Activated CD8-positive, alpha-beta T cell treated with anti-CD3 and anti-CD28 coated beads for 36 hours (primary cell): ENCODE measurements at regions not wholly inside any gene's neighbourhood (a gene's known extent, or its start where the extent isn't known, plus 50 kb on each side); places are given as distances from the start of the nearest gene placed in this dataset.

Experiments
- ATAC-seq: fragments of 200-7000 bp; cut with Tn5 transposase; one replicate; pipeline ENCODE4 v1.10.0; 2021; ENCODE audit warnings: mild to moderate bottlenecking, moderate library complexity
- CTCF ChIA-PET: fragments of 350-600 bp; sonication (Branson Sonifier 250); formaldehyde crosslinking; loops from one replicate; lab custom pipeline; 2021; ENCODE audit warnings: antibody characterized with exemption; lab: Charles Lee
- POLR2A ChIA-PET: fragments of 350-600 bp; sonication (Branson Sonifier 250); formaldehyde crosslinking; loops from one replicate; lab custom pipeline; 2021; ENCODE audit warnings: antibody characterized with exemption; lab: Charles Lee
- DNase-seq: peaks from one replicate; pipeline ENCODE4 v3.0.0-alpha.2; 2020
- H3K27ac Mint-ChIP-seq: one replicate; pipeline ENCODE4 v1.8.0; 2021; ENCODE audit warnings: mild to moderate bottlenecking, mixed read lengths
- H3K27me3 Mint-ChIP-seq: one replicate; pipeline ENCODE4 v1.8.0; 2021; ENCODE audit warnings: mixed read lengths
- H3K36me3 Mint-ChIP-seq: one replicate; pipeline ENCODE4 v1.8.0; 2021; ENCODE audit warnings: low read depth, mixed read lengths
- H3K4me1 Mint-ChIP-seq: one replicate; pipeline ENCODE4 v1.8.0; 2021; ENCODE audit warnings: low read depth, mixed read lengths
- H3K4me3 Mint-ChIP-seq: one replicate; pipeline ENCODE4 v1.8.0; 2021; ENCODE audit warnings: mild to moderate bottlenecking, moderate library complexity, mixed read lengths
- H3K9me3 Mint-ChIP-seq: one replicate; pipeline ENCODE4 v1.8.0; 2021; ENCODE audit warnings: mixed read lengths
- intact Hi-C: fragments of 100-400 bp; cut with micrococcal nuclease; formaldehyde crosslinking; loops from one replicate; pipeline ENCODE4 v1.10.0; 2022
- TF ChIP-seq, protein P1 (sequence below): fragments of 200-600 bp; IDR thresholded peaks from one replicate; pipeline ENCODE4 v1.8.0; 2022; ENCODE audit warnings: antibody characterized with exemption, mild to moderate bottlenecking

DNA sequence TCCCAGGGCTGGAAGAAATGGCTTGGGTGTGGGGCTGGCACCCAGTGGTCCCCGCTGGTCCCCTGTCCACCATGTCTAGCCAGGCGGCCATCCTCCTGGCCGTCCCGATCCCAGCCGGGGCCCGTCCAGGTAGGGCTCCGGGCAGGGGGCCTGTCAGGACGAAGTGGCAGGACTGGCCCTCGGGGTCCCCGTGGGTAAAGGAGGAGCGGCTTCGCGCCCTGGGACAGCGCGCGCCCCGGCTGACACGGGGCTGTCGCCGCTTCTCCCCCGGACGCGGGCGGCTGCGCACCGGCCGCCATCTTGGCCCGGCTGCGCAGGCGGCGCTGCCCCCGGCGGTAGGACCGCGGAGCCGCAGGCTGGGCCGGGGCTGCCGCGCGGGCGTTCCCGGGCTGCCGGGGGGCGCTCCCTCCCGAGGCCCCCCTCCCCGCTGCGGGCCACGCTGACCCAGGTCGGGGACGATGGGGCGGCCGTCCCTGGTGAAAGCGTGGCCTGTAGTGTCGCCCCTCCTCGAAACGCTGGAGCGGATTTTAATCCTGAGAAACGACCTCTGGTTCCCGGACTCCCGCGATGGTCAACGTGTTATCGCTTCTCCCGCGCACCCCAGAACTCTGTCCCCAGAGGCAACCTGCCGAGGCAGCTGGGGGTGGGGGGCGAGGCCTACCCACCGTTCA lies 60.4 kb upstream of the BCOR start:
- Mint-ChIP-seq H3K4me1 (peaks cover 11% of the 10 kb centered on the region), H3K27me3 (no peaks in the 10 kb centered on the region), H3K9me3 (no peaks in the 10 kb centered on the region), H3K27ac (peak overlapping the region; percentile 63), H3K36me3 (no peaks in the 10 kb centered on the region), H3K4me3 (peak overlapping the region; percentile 69)
- POLR2A ChIA-PET = no interaction called here
- intact Hi-C loops = no loop called here
- CTCF ChIA-PET = no interaction called here
- DNase-seq = no peak
- TF ChIP-seq, protein P1, sequence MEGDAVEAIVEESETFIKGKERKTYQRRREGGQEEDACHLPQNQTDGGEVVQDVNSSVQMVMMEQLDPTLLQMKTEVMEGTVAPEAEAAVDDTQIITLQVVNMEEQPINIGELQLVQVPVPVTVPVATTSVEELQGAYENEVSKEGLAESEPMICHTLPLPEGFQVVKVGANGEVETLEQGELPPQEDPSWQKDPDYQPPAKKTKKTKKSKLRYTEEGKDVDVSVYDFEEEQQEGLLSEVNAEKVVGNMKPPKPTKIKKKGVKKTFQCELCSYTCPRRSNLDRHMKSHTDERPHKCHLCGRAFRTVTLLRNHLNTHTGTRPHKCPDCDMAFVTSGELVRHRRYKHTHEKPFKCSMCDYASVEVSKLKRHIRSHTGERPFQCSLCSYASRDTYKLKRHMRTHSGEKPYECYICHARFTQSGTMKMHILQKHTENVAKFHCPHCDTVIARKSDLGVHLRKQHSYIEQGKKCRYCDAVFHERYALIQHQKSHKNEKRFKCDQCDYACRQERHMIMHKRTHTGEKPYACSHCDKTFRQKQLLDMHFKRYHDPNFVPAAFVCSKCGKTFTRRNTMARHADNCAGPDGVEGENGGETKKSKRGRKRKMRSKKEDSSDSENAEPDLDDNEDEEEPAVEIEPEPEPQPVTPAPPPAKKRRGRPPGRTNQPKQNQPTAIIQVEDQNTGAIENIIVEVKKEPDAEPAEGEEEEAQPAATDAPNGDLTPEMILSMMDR = peak; percentile 42
- ATAC-seq = peak; percentile 66

DNA sequence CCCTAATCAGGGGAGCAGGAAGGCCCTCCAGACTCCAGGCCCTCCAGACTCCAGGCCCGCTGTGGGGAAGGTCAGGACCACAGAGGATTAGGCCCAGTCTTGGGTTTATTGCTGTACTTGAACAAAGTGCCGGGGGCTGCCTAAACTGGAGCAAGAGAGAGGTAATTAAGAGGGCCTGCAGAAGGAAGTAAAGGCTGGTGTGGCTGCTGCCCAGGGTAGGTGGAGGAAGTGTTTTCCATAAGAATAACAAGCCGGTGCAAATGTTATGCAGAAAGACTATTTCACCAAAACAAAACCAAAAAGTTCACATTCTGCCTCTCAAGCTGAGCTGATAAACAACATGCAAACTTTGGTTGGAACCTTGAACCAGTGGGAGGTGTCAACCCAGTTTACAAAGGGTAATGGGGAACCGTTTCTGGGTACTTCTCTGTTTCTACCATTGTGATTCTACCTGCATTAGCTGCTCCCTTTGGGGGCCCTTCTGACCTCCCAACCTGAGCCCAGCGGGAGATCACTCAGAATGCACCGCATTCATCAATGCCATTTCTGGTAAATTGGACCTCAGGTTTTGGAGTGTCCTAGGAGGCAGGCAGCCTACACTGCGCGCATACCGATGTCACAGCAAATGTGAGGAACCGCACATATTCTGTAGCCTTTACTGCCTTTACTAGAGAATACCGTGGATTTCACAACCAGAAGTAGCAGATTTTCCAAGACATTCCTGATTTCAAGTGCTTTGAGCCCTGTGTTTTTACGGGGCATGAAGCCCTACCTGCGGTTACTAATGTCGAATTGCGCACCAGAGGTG lies 59.7 kb upstream of the BCOR start:
- Mint-ChIP-seq H3K27me3 (no peaks in the 10 kb centered on the region), H3K4me1 (peaks cover 11% of the 10 kb centered on the region), H3K9me3 (no peaks in the 10 kb centered on the region), H3K36me3 (no peaks in the 10 kb centered on the region), H3K4me3 (peak overlapping the region; percentile 33), H3K27ac (no peak overlapping the region)
- TF ChIP-seq, protein P1 = no peak
- DNase-seq = no peak
- ChIA-PET CTCF (no interaction called here), POLR2A (no interaction called here)
- ATAC-seq = no peak
- intact Hi-C loops = no loop called here

DNA sequence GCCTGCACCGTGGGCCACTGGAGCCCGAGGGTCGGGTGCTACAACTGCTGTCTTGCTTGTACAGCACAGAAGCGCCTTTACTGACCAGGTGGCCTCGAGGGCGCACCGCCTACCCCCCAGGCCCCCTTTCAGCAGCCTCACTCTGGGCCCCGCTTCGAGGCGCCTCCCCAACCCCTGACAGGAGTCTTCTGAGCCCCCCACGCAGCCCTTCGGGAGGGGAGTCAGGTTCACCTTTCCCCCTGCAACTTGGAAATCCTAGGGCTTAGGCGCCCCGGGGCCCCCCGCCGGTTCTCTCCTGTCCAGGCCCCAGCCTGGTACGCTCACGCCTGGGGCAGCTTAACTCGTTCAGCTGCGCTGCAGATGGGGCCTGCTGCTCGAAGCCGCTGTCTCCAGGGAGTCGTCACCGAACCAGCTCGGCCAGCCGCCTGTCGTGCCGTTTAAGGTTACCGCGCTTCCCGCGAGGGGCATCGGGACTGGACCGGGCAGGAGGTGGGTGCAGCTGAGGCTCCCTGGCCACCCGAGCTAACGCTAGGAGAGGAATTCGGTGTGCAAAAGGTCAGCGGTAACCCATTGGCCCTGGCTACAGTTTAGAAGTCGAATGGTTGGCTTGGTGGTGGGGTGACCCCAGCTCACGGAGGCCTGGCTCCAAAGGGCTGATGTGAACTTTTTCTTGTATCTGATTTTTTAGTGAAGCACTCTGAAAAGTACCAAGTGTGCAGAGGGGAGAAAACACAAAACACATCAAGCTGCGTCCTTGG lies 58.9 kb upstream of the BCOR start:
- ChIA-PET POLR2A (interaction anchor here (1.3 kb wide), 1 partner anchor 59 kb away, joined by 5 read pairs; the partner anchor contains the start of gene BCOR), CTCF (no interaction called here)
- TF ChIP-seq, protein P1 = no peak
- Mint-ChIP-seq H3K4me3 (peak overlapping the region; percentile 33), H3K27ac (no peak overlapping the region), H3K27me3 (no peaks in the 10 kb centered on the region), H3K9me3 (no peaks in the 10 kb centered on the region), H3K4me1 (peaks cover 11% of the 10 kb centered on the region), H3K36me3 (no peaks in the 10 kb centered on the region)
- ATAC-seq = no peak
- DNase-seq = no peak
- intact Hi-C loops = no loop called here

DNA sequence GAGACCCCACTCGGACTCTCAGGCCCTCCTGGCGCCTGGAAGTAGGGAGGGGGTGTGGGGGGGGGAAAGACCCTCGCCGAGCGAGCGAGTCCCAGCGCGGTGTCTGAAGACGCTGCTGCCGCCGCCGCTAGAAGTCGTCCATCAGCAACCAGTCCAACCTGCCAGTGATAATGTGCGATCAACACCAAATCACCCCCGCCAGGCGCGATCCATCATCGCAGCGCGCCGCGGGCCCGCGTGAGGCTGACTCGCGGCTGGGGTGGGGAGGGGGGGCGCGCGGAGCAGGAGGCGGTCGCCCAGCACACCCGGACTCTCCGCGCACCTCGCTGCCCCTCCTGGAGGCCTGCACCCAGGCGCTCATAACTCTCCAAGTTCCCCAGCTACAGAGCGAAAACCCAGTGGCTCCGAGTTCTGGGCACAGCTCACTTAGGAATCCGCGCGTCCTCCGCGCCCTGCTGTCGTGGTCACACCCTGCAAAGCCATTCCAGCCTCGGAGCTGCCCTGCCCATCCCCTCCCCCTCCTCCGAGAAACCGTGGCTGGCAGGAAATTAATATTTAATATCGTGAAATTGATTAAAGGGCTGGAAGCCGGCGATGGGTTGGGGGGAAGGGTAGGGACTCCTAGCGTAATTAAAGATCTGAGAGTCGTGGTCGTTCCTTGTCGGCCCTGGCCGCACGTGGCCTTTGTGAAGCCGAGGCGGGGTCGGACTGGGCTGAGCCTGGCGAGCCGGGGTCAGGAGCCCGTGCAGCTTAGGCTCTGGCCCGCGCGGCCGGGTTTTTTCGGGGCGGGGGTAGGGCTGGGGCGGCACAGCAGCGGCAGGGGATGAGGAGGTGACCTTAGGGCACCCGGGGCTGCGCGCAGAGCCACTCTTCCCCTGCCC lies 58.1 kb upstream of the BCOR start:
- ATAC-seq = no peak
- no peak for DNase-seq
- TF ChIP-seq, protein P1 = no peak
- intact Hi-C loops = no loop called here
- POLR2A ChIA-PET = interaction anchor here (1.3 kb wide), 1 partner anchor 58 kb away, joined by 5 read pairs; the partner anchor contains the start of gene BCOR
- Mint-ChIP-seq H3K4me1 (peaks cover 11% of the 10 kb centered on the region), H3K4me3 (peak overlapping the region; percentile 76), H3K27ac (no peak overlapping the region), H3K27me3 (no peaks in the 10 kb centered on the region), H3K36me3 (no peaks in the 10 kb centered on the region), H3K9me3 (no peaks in the 10 kb centered on the region)
- CTCF ChIA-PET = no interaction called here
